Activated CD4-positive, alpha-beta memory T cell treated with anti-CD3 and anti-CD28 coated beads, Interleukin-2, amount 10 ng/mL, durations not matched to agents 7 days and 5 days (primary cell): ENCODE measurements at regions not wholly inside any gene's neighbourhood (a gene's known extent, or its start where the extent isn't known, plus 50 kb on each side); places are given as distances from the start of the nearest gene placed in this dataset.

ENCODE experiments used
- CTCF ChIA-PET: fragments of 350-600 bp; sonication (Branson Sonifier 250); formaldehyde crosslinking; loops from one replicate; lab custom pipeline; 2021; ENCODE audit warnings: antibody characterized with exemption, inconsistent platforms; lab: Charles Lee
- POLR2A ChIA-PET: fragments of 350-600 bp; sonication (Branson Sonifier 250); formaldehyde crosslinking; loops from one replicate; lab custom pipeline; 2021; ENCODE audit warnings: antibody characterized with exemption; lab: Charles Lee
- DNase-seq: peaks from one replicate; pipeline ENCODE4 v3.0.0-alpha.2; 2020
- H3K27ac Mint-ChIP-seq: one replicate; pipeline ENCODE4 v1.8.0; 2021; ENCODE audit warnings: mild to moderate bottlenecking, mixed read lengths
- H3K27me3 Mint-ChIP-seq: one replicate; pipeline ENCODE4 v1.8.0; 2021; ENCODE audit warnings: mixed read lengths
- H3K36me3 Mint-ChIP-seq: one replicate; pipeline ENCODE4 v1.8.0; 2021; ENCODE audit warnings: low read depth, mixed read lengths
- H3K4me1 Mint-ChIP-seq: one replicate; pipeline ENCODE4 v1.8.0; 2021; ENCODE audit warnings: mixed read lengths
- H3K4me3 Mint-ChIP-seq: one replicate; pipeline ENCODE4 v1.8.0; 2021; ENCODE audit warnings: mild to moderate bottlenecking, mixed read lengths
- H3K9me3 Mint-ChIP-seq: one replicate; pipeline ENCODE4 v1.8.0; 2021; ENCODE audit warnings: mixed read lengths

DNA sequence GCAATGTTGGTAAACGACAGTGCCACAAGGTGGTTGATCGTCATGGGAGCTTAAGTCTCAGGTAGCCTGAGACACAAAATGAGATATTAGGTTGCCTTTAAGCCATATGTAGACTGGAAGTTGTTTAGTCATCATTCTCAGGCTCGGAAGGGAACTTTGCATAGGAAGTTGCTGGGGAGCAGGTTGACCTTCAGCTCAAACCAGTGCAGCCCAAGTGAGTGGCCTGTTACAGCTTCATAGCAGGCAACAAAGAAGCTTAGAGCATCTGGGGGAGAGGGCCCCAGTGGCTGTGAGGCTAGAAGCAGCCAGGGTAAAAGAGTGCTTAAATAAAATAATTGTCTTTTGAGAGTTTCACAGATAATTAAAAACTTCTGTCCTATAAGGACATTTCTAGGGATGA is 404.0 kb downstream of the GUCY1A2 start:
- Mint-ChIP-seq H3K4me3 (no peak overlapping the region), H3K36me3 (no peaks in the 10 kb centered on the region), H3K9me3 (peaks cover 3% of the 10 kb centered on the region), H3K4me1 (no peaks in the 10 kb centered on the region), H3K27ac (no peak overlapping the region), H3K27me3 (no peaks in the 10 kb centered on the region)
- no peak for DNase-seq
- POLR2A ChIA-PET: no interaction called here
- CTCF ChIA-PET: no interaction called here

- no peaks in the 10 kb centered on the region for H3K4me1 Mint-ChIP-seq
- ChIA-PET CTCF (no interaction called here), POLR2A (no interaction called here)
- no peaks in the 10 kb centered on the region for H3K27me3 Mint-ChIP-seq
- no peaks in the 10 kb centered on the region for H3K36me3 Mint-ChIP-seq
- peaks cover 5% of the 10 kb centered on the region for H3K9me3 Mint-ChIP-seq
- no peak for DNase-seq
- H3K4me3 Mint-ChIP-seq: no peak overlapping the region
- no peak overlapping the region for H3K27ac Mint-ChIP-seq
These were observed 398.8 kb downstream of the GUCY1A2 start for GRCh38 chr11:106619320-106619990.

GRCh38 chr11:106621484-106621883 is 396.8 kb downstream of the GUCY1A2 start:
- no peak for DNase-seq
- Mint-ChIP-seq H3K4me1 (no peaks in the 10 kb centered on the region), H3K36me3 (no peaks in the 10 kb centered on the region), H3K4me3 (no peak overlapping the region), H3K27ac (no peak overlapping the region), H3K9me3 (peaks cover 5% of the 10 kb centered on the region), H3K27me3 (no peaks in the 10 kb centered on the region)
- CTCF ChIA-PET: no interaction called here
- POLR2A ChIA-PET: no interaction called here
